Islet of Langerhans (tissue), 1 donor: ENCODE measurements at regions not wholly inside any gene's neighbourhood (a gene's known extent, or its start where the extent isn't known, plus 50 kb on each side); places are given as distances from the start of the nearest gene placed in this dataset.
"Not testable (repeated sequence)": the region's sequence is repeated elsewhere in the genome, so short reads cannot be mapped to it uniquely, and the experiment has no call there.

Experiments used
- FAIRE-seq: peaks from one replicate; lab custom pipeline; 2011; peaks lifted over from hg19 to GRCh38; lab: Jason Lieb, UNC

DNA sequence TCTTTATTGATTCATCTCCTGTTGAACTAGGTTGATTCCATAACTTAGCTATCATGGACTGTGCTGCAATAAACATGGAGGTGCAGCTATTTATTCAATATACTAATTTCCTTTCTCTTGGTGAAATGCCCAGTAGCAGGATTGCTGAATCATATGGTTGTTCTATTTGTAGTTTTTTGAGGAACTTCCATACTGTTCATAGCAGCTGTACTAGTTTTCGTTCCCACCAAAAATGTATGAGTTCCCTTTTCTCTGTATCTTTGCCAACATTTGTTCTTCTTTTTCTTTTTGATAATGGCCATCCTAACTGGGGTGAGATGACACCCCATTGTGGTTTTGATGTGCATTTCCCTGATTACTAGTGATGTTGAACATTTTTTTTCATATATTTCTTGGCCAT, 87.2 kb upstream of the NAV2 start:
- FAIRE-seq, result no peak

DNA sequence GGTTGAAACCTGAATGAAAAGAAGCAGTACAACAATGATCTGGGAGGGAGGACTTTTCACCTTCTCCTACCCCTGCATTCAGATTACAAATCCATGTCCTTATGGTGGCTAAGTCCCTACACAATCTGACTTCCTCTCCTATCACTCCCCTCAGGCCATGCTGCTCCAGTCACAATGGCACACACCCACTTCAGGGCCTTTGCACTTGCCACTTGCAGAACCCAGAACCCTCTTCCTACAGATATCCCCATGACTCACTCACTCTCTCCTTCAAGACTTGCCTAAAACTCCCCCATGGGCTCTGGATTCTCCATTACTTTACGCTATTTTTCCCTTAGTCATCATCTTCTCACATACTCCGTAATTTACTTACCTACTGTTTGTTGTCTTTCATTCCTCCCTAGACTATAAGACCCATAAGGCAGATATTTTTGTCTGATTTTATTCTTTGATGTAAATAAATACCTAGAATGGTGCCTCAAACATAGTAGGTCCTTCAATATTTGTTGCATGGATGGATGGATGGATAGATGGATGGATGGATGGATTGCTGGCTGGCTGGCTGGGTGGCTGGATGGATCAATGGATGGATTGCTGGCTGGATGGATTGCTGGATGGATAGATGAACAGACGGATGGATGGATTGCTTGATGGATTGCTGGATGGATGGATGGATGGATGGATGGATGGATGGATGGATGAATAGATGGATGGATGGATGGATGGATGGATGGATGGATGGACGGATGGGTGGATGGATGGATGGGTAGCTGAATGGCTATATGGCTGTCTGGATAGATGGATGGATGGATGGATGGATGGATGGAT, 94.7 kb upstream of the NAV2 start:
- FAIRE-seq, result no peak

DNA sequence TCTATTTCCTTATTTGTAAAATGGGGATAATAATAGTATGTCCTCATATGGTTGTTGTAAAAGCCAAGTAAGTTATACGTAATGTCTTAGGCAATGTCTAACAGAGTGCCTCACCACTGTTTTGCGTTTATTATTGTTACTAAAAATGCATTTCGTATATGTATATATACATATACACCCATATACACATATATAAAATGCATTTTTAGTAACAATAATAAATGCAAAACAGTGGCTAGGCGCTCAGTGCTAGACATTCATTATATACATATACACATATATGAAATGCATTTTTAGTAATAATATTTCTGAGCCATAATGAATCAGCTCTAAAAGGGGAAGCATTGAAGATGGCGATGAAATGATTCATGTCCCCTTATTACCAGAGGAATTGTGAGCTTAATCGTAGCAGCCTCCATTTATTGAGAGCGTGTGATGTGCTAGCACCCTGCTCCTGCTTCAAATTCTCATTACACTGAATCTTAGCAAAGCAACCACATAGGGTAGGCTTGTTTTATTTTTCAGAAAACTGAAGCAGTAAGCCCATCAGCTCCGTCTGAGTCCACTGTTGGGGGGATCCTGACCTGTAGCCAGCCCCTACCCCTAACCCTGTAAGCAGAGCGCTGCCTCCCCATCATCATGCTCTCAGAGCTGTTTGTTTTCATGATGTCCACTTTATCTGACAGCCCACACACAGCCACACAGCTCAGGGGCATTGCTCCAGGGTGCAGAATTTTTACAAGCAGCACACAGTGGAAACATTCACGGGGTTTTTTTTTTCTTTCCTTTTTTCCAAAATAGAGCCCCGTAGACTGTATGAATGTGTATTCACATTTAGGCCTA, 97.1 kb upstream of the NAV2 start:
- FAIRE-seq, result no peak

DNA sequence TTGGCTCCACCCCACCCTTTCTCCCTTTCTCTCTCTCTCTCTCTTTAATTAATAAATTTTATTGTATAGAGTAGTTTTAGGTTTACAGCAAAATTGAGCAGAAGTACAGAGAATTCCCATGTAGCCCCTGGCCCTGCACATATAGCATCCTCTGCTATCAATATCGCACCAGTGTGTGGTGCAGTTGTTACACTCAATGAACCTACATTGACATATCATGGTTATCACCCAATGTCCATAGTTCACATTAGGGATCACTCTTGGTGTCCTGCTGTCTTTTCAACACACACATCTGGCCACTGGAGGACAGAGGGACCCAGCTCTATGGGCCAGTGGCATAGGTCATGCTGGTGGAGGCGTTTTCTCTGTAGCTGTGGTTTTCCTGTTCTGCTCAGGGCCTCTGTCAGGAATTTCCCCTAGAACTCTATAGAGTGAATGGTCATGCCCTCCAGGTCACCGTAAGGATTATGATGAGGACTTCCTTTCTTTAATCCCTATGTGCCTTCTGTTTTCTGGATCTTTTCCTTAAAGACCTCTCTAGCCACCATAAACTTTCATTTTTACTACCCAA, 98.2 kb upstream of the NAV2 start:
- no peak for FAIRE-seq

DNA sequence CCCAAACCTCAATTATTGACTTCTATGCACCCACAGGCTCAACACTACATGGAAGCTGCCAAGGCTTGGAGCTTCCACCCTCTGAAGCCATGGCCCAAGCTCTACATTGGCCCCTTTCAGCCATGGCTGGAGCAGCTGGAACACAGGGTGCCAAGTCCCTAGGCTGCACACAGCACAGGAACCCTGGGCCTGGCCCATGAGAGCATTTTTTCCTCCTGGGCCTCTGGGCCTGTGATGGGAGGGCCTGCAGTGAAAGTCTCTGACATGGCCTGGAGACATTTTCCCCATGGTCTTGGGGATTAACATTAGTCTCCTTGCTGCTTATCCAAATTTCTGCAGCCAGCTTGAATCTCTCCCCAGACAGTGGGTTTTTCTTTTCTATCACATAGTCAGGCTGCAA, 100.6 kb upstream of the NAV2 start:
- not testable (repeated sequence) for FAIRE-seq

DNA sequence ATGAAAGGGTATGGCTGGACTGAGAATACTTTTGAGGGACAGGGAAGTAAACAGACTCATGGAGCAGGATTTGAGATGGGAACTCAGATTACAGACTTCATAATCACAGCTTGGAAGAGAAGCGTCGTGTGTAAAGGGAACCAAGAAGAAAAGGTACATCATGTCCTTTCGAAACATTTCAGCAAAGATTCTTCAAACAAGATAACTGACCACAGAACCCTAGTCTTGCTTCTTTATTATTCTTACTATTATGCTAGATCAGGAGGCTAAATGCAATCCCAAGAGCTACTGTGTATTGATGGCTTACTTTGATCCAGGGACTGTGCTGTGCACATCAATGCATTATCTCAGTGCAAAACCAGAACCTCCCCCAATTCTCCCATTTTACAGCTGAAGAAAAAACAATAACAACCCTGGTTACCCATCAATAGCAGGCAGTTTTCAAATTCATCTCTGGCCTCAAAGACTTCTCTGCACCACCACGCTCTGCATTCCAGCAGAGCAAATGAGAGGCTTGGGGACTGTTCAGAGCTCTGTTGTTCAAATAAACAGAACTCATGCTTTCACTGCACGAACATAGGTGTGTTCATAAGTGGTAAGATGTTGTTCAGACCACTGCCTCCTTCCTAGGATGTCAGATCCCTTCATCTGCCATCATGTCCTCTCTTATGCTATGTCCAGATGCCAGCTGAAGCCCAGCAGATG, 104.8 kb upstream of the NAV2 start:
- no peak for FAIRE-seq

DNA sequence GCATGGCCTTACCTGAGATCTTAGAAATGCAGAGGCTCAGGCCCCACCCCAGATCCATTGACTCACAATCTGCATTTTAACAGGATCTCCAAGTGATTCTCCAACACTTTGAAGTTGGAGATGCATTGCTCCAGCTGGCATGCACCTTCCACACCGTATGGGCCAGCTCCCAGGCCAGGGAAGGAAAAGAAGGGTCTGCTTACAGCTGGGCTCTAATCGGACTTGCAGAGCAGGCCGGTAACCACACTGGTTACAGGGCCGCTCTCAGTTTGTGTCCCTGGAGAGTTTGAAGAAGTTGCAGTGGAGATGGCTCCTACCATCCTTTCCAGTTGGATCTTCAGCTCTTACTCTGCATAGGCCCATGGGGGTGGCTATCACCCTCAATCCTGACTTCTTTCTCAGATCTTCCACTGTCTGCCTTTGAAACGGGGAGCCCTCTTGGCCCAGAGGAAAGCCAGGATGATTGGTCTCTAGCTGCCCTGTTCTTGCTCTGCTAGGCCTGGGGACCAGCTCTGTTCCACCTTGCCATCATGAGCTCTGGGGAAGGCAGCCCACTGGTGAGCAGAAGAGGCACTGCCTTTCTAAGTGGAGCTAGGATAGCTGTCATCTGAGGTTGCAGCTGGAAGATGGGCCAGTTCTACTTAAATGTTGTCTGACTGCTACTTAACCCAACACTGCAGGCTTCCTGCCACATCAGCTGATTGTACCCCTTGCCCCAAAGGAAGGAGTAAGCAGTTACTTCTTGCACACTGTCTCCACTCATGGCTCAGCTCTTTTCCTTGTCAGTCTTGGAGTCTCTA, 105.6 kb upstream of the NAV2 start:
- no peak for FAIRE-seq

DNA sequence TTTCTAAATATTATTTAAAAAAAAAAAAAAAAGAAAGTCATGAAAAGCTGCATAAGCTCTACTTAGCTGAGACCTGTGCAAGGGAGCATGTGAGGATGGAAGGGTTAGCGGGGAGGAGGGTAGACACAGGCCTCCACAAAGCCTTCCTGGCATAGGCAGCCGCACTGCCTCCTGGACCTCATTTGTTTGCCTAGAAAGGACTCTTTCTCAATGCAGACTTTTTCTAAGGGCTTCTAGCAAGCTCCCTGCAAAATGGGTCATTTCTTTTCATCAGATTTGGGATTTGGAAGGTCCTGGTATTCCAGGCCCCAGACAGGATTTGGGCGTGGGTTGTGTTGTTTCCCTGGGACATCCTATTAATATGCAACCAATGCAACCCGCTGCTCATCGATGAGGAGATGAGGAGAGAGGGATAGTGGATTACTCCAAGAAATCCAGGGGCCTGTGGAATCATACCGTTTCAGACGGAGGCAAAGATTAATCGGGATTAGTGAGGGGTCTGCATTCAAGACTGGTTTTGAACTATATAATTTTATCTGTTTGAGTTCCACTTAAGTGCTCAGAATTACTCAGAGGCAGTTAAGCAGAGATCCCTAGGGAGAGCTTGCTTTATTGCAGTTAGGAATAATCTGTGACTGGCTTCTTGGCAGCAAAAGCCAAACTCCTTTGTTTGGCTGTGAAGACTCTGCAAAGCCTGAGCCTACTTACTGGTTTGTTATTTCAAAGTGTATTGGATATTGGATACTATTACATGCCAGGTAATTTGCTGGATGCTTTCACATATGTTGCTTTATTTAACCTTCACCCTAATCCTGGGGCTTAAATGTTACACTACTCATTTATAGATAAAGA, 106.9 kb upstream of the NAV2 start:
- FAIRE-seq, result no peak

DNA sequence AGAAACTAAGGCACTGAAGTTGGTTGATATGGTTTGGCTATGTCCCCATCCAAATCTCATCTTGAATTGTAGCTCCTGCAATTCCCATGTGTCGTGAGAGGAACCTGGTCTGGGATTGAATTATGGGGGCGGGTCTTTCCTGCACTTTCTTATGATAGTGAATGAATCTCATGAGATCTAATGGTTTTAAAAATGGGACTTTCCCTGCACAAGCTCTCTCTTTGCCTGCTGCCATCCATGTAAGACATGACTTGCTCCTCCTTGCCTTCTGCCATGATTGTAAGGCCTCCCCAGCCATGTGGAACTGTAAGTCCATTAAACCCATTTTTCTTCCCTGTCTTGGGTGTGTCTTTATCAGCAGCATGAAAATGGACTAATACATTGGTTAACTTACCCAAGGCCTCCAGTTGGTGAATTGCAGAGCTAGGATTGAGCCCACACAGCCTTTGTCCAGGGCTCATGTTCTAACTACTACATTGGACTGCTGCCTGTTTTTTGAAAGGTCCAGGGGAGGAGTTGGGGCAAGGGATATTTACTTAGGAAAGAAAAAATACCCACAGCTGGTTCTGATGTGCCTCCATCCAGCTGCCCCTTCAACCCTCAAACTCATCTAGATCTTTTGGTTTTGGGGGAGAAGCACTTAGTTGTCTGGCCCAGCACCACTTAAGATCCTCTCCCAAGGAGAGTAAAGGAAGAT, 107.8 kb upstream of the NAV2 start:
- FAIRE-seq, result no peak

DNA sequence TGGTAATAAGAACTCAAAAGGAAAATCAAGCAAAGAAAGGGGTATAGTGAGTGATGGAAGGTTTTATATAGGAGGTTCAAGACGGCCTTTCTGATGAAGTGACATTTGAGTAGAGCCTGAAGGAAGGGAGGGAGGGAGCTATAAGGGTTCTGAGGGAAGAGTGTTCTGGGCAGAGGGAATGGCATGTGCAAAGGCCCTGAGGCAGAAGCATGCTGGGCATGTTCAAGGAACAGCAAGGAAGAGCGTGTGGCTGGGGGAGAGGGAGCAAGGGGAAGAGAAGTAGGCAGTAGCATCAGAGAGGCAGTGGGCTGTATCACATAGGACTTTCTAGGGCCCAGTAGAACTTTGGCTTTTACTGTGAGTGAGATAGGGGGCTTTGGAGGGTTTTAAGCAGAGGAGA, 108.9 kb upstream of the NAV2 start:
- FAIRE-seq, result no peak

DNA sequence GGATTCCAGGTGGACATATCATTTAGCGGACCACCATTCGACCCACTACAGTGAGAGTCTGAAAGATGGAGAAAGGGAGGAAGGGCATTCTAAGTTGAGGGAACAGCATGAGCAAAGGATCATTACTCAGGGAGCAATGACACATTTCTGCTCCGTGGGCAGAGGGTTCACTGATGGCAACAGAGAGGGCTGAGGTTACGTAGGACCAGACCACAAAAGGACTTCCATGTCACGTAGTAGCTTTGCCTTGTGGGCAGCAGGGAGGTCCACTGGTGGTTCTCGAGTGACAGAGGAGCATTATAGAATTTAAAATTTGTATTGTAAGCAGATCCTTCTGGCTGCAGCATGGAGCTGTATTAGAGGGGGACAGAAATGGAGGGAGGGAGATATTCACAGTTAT, 109.7 kb upstream of the NAV2 start:
- no peak for FAIRE-seq

DNA sequence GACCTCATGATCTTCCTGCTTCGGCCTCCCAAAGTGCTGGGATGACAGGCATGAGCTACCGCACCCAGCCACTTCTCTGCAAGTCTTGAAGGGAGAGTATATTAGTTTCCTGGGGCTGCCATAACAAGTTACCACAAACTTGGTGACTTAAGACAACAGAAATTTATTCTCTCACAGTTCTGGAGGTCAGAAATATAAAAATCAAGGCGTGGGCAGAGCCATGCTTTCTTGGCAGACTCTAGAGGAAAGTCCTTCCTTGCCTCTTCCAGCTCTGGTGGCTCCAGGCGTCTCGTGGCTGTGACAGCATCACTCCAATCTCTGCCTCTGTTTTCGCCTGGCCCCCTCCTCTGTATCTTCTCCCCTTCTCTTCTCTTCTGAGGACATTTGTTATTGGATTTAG, 110.2 kb upstream of the NAV2 start:
- FAIRE-seq, result no peak

DNA sequence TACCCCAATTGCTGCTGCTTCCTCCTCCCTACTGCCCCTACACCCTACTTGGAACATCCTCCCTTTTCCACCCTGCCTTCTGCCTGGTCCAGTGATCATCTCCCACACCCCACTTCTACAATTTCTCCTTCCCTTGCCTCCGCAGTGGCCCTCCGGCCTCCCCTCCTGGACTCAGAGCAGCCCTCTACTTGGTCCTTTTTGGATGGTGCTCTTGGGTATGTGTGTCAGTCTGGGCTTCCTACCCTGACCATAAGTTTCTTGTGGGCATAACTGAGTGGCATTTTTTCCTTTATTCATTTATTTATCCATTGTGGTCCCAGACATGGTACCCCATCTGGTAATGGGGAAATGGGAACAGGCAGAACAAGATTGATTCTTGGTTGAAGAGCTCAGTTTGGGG, 111.4 kb upstream of the NAV2 start:
- FAIRE-seq, result no peak

DNA sequence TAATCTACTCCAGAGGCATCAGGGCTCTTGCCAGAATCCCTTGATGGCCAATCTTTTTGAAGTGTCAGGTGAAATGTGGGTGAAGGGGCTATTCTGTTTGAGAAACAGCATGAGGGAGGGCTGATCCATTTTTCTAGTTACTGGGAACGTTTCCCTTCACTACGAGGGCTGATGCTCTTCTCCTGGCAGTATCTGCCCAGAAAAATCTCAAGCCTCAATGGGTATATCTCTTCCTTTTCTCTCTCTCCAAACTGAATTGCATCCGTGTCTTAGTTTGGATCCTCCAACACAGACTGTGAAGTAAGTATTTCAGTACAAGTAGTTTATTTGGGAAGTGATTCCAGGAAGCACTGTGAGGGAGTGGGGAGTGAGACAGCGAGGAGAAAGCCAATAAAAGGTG, 113.0 kb upstream of the NAV2 start:
- no peak for FAIRE-seq

DNA sequence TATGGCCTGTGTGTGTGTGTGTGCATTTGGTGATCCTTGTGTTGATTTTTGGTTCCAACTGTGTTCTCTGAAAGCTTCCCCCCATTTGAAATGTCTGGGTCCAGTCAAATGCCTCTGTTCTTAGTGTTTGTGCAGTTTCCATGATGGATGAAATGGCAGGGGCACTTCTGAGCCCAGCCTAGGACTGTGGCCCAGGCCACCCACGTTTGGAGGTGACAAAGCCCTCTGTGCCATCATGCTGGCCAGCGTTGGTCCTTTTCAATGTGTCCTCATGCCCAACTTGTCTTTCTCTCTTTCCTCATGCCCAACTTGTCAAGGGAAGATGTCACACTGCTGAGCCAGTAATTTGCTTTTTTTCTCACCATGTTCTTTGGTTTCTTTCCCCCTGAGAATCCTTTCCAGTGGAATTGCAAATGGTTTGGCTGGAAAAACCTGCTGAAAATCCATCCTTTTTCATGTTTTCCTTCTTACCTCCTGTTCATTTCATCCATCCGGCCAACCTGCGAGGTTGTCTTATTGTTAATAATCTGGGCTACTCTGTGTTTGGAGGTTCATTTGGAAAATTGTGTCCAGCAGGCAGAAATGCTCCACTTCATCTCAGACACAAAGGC, 113.7 kb upstream of the NAV2 start:
- FAIRE-seq, result no peak

DNA sequence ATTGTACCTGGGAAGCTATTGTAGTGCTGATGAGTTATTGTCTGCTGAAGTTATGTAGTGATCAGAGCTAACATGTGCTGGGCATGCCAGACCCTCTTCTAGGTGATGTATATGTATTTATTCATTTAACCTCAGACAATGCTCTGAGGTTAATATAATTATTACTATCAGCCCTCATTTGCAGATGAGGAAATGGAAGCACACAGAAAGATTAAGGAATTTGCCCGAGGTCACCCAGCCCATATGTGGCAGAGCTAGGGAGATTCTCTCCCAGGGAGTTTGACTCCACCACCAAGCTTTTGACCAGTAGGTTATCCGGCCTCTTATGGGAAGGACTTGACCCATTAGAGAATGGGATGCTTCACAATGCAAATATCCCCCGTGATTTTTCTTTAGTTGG, 114.2 kb upstream of the NAV2 start:
- FAIRE-seq, result no peak

DNA sequence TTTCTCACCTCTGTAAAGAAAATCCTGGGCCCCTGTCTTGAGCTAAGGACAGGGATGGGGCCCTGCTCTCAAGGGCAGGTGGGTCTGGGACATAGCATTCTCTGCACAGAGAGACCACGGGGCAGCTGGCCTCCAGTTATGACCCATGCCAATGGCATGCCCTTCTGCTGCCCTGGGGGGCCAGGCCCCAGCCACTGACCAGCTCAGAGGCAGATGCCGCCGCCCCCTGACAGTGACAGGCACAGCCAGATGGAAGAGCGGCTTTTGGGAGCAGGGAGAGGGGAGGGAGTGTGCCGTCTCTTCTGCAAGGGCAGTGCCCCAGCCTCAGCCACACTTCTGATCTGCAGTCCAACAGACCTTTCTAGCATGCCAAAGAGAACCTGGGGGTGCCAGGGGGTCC, 114.8 kb upstream of the NAV2 start:
- no peak for FAIRE-seq

DNA sequence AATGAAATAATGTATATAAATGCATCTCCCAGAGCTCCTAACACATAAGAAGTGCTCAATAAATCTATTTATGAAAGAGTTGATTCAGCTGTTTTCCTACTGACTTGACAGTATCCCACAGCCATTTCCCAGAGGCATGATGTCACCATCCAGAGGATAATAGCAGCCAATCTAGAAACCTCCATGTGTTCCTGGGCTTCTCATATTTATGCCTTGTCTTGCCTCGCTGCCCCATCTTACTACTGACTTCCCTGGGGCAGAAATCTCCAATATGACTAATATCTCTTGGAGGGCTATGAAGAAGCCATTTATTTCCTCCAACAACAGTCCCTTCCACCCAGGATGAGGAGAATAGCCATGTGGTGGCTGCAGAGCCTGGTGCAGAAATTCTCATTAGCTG, 115.4 kb upstream of the NAV2 start:
- FAIRE-seq, result no peak

DNA sequence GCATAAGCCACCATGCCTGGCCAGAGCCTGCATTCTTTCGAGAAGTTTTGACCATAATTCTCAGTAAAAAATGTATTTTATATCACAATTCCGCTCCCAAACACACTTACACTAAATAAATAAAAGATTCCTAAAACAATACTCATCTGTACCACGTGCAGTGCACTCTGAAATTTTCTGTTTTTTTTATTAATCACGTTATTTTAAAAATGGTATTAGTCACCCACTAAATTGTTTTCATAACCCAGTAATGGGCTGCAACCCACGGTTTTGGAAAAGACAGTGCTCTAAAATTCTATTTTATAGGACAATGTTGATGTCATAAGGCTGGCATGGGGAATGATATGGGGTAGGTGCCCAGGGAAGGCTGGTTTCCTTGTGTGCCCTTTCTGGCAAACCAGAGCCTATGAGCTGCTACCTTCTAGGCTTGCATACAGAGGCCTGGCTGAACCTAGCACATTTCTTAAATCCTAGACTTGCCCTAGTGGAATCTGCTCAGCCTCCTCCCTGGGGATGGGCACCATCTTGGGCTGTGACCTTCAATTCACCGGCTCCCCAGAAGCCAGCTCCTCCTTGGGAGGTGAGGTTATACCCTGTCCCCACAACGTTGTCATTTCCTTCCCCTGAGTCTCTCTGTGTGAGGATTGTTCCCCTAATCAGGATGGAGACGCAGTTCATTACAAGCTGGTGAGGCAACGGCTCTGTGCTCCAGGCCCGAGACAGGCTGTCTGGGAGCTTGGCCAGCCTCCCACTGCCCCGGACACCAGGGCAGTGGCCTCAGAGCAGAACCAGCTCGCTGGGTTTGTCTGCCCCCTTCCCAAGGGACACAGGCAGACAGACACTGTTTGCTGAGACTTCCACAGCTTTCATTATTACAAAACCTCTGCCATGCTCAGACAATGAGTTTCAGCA, 116.5 kb upstream of the NAV2 start:
- FAIRE-seq, result no peak
